ENCODE measurements at regions not wholly inside any gene's neighbourhood (a gene's known extent, or its start where the extent isn't known, plus 50 kb on each side); places are given as distances from the start of the nearest gene placed in this dataset.
"Not testable (repeated sequence)": the region's sequence is repeated elsewhere in the genome, so short reads cannot be mapped to it uniquely, and the experiment has no call there.

DNA sequence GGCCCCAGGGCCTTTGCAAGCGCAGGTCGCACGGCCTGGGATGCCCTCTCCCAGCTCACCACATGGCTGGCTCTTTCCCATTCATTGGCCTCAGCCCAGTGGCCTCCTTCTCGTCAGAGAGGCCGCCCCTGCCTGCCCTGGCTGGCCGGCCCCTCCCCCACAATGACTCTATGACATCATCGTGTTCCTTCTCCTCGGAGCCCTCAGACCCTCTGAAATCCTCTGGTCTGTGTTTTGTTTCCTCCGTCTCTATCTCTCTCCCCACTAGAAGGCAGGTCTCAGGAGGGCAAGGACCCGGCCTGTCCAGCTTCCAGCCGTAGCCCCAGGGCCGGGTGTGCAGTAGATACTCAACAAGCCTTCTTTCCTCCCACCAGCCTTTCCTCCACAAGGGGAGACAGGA lies 164.8 kb upstream of the FOXF1 start:
- no peak for DNase-seq (ENCODE audit: low spot score)

DNA sequence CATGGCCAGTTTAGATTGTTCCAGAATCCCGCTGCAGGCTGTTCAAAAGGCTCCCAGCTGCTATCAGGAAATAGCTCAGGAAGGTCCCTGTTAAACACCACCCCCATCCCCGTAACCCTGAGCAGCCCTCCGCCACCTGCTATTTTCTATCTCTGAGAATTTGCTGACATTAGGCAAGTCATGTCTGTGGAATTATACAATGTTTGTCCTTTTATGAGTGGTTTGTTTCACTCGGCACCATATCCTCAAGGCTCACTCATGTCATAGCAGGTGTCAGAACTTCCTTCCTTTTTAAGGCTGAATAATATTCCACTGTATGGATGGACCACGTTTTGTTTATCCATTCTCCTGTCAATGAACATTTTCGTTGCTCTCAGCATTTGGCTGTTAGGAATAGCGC lies 164.3 kb upstream of the FOXF1 start:
- no peak for DNase-seq (ENCODE audit: low spot score)

DNA sequence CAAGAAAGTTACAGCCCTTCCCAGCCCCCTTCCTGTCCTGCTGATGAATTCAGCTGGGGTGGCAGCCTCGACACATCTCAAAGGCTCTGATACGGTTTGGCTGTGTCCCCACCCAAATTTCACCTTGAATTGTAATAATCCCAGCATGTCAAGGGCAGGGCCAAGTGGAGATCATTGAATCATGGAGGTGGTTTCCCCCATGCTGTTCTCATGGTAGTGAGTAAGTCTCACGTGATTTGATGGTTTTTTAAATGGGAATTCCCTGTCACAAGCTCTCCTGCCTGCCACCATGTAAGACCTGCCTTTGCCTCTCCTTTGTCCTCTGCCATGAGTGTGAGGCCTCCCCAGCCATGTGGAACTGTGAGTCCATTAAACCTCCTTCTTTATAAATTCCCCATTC lies 163.2 kb upstream of the FOXF1 start:
- DNase-seq (ENCODE audit: low spot score), result no peak

DNA sequence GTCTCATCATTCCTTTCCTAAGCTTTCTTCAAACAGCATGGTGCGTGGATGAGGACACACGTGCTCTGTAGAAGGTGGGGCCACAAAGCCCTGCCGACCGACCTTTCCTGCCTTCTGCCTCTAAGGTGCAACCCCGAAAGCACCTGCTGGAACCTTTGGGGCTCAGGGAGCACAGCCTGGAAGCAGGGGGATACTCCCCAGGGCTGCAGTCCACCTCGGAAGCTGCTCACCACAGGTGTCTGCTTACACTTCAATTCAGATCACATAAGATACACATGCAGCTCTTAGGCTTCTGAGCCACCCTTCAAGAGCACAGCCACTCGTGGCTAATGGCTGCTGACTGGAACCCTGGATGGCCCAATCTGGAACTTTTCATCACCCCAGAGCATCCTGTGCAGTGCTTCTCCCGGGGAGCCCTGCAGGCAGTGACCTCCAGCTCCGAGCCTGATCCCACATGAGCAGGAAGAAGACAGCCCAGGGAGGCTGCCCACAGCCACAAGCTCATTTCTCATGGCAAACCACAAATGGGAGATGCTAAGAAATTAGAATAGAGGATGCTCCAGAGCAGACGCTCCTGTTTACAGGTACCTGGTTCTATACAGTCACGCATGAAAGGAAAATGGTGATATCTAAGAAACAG lies 162.3 kb upstream of the FOXF1 start:
- DNase-seq (ENCODE audit: low spot score), result no peak

DNA sequence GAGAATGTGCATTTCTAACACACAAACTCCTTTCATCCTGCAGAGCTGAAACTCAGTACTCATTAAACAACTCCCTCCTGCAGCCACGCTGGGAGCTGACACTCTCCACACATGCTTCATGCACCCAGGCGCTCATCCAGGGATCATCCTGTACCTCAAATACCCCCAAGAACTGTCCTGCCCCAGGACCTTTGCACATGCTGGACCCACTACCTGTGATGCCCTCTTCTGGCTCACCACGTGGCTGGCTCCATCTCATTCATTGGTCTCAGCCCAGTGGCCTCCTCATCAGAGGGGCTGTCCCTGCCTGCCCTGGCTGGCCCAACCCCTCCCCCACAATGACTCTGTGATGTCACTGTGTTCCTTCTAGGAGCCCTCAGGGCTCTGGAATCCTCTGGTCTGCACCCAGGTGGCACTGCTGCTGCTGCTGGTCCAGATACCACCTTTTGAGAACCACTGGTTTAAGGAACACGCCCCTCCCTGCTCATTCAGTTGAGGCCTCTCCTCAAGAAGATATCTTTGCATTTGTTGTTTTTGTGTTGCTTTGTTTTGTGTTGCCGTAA lies 160.9 kb upstream of the FOXF1 start:
- no peak for DNase-seq (ENCODE audit: low spot score)

DNA sequence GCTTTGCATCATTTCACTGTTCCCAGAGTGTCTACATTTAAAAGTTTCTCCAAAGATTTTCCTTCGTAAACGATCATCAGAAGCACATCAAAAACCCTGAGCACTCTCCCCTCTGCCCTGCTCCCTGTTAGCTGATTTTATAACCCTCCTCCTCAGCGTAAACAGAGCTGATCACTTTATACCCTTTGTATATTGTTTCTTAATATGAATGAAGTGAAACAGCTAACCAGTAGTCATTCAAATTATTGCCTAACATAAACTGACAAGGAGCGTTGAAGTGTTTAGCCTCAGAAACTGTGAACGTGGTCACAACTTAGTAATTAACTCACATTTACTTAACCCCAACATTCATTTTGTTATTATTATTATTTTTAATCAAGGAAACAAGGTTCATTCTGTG lies 160.0 kb upstream of the FOXF1 start:
- no peak for DNase-seq (ENCODE audit: low spot score)

DNA sequence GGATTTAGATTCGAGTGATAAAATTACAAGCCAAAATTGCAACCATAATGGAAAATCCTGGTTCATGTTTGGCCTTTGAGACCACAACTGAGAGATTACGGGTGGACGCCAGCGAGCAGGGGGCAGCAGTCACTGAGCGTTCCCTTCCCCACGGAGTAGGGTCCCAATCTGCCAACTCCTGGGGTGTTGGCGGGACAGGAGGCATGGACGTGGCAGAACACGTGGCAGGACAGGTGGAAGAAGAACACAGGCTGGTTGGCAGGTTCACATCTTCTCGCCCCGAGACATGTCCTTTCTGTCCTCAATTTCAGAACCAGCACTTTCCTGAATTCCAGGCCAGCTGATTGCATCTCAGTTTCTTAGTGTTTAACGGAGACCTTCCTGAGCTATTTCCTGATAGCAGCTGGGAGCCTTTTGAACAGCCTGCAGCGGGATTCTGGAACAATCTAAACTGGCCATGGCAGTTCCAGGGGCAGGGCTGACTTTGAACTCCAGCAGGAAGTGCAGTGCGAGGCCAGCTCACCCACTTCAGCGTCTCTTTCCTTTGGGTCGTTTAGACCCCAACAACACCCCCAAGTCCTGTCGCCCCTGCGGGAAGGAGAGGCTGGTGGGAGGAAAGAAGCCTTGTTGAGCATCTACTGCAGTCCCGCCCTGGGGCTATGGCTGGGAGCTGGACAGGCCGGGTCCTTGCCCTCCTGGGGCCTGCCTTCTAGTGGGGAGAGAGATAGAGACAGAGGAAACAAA lies 159.1 kb upstream of the FOXF1 start:
- no peak for DNase-seq (ENCODE audit: low spot score)

DNA sequence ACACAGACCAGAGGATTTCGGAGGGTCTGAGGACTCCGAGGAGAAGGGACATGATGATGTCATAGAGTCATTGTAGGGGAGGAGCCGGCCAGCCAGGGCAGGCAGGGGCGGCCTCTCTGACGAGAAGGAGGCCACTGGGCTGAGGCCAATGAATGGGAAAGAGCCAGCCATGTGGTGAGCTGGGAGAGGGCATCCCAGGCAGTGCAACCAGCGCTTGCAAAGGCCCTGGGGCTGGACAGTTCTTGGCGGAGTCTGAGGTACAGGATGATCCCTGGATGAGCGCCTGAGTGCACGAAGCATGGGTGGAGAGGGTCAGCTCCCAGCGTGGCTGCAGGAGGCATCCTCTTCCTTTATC lies 158.6 kb upstream of the FOXF1 start:
- DNase-seq (ENCODE audit: low spot score), result not testable (repeated sequence)

DNA sequence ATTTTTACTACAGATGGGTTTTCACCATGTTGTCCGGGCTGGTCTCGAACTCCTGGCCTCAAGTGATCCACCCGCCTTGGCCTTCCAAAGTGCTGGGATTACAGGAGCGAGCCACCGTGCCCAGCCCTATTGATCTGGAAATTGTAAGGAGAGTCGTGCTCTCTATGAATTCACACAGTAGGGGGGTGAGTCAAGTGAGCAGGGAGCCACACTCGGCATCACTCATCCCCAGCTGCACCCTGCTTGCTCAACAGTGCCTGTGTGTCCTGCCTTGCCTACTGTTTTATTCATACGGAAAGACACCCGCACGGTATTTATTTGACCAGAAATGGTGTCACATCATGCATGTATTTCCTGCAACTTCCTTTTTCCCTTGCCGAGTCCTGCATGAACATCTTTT lies 157.2 kb upstream of the FOXF1 start:
- DNase-seq (ENCODE audit: low spot score), result no peak

DNA sequence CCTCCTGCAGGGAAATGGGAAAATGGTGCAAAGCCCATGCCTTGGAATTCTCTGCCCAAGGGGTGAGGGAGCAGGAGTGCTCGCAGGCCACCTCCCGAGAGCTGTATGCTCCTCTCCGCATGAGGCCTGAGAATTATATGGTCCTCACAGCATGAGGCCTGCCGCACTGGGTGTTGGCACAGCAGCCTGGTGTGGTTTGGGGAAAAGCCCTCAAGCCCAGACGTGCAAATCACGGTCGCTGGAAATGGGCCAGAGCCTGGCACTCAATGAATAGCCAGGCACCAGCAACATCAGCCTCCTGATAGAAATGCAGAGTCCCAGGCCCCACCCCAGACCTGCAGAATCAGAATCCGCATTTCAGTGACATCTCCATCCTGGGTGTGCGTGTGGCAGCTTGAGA lies 156.4 kb upstream of the FOXF1 start:
- DNase-seq (ENCODE audit: low spot score), result no peak

DNA sequence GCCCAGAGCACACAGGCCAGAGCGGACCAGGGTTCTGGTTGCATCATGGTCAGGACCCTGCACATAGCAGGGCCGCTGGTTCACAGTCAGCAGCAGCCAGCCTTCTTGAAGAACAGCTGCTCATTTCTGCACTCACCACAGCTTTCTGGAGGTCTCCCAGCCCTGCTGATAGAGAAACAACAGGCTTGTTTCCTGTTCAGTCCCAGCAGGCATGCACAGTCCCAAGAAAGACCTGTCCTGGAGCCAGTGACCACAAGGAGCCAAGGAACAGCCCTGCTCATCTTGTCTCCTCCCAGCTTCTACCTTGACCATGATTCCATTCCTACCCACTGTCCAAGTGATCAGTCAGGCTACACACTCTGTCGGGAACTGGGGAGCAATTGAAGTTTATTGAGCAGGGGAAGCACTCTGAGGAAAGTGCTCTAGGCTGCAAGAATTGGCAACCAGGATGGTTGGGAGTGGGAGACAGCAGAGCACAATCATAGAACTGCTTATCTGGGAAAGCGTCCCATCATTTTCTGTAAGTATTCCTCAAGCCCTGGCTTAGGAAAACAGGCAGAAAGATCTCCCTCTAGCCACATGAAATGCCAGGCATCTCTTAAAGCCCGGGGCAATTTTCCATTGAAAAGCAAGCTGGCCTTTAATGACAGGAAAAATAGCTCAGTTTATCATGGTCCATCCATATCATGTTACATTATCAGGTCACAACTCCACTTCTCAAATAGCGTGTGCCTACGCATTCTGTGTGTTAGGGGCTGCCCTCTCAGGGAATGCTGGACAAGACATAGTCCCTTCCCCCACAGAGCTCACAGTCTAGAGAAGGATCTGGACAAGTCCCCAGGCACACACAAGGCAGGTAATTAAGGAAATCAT lies 155.4 kb upstream of the FOXF1 start:
- no peak for DNase-seq (ENCODE audit: low spot score)

DNA sequence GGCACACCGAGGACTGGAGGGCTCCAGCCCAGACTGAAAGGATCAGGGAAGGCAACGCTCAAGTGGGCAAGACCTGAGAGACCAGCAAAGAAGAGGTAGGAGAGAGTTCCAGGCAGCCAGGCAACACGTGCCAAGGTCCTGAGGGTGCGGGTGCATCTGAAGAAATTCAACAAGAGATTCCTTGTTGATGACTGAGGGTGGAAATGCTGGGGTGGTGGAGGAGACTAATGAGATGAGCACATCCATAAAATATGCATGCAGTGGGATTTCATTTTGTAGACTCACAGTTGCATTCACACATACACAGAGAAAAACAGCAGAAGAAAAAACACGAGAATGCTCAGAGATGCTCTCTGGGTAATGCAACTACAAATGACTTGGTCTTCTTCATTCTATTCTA lies 154.8 kb upstream of the FOXF1 start:
- no peak for DNase-seq (ENCODE audit: low spot score)

DNA sequence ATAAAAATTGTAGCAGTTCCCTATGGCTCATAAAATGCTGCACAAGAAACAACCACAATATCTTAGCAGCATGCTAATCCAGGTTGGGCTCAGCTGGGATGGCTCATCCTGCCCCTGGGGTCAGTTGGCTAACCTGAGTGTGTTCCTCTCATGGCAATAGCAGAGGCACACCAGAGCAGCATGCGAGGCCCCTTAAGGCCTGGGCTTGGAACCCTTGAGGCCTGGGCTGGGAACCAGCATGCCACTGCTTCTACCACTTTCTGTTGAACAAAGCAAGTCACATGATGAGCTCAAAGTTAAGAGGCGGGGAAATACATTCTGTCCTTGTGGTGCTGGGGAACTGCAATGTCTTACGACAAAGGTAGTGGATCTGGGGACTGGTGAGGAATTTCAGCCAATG lies 154.4 kb upstream of the FOXF1 start:
- DNase-seq (ENCODE audit: low spot score), result no peak

DNA sequence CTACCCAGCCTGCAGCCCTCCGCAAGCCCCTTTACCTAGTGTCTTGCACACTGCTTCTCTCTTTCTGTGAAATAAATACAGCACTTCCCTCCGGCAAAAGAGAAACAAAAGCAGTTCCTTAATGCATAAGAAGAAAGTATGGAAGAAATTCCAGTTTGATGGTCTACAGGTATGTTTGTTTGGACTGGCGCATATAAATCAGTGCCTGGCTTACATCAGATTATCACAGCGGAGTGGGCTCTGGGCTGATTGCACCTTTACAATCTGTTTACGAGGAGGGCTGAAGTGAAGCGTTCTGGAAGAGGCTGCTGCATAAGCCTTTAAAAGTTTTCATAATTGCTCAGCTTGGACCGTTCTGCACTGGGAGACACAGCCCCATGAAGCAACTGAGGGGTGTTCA lies 153.5 kb upstream of the FOXF1 start:
- no peak for DNase-seq (ENCODE audit: low spot score)

DNA sequence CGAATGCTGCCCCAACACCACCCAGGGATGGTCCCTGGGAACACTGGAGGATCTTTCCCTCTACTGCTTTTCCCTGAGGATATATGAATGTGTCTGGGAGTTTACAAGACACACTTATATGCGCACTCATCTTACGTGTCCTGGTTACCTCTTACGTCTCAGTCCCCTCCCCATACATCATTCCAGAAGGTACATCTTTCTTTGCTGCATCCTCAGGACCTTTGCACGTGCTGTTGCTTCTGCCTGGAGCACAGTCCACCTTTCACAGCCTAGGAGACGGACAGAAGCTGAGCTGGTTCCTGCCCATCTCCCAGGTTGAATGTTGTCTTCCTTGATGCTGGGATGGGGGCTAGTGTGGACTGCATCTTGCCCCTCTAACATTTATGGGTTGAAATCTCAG lies 153.0 kb upstream of the FOXF1 start:
- no peak for DNase-seq (ENCODE audit: low spot score)

DNA sequence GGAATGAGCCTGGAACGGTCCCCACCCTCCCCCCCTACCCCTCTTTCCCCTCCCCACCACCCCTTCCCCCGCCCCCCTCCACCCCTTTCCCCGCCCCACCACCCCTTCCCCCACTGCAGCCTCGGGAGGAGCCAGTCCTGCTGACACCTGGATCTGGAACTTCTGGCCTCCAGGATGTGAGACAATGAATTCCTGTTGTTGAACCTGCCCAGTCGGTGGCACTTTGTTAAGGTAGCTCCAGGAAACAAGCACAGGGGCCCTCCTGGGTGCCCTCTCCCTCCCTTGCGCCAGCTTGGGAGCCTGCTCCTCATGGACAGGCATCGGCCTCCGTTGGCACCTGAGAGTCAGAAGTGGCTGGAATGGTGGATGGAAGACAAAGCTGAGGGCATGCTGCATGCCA lies 152.4 kb upstream of the FOXF1 start:
- DNase-seq (ENCODE audit: low spot score), result no peak

DNA sequence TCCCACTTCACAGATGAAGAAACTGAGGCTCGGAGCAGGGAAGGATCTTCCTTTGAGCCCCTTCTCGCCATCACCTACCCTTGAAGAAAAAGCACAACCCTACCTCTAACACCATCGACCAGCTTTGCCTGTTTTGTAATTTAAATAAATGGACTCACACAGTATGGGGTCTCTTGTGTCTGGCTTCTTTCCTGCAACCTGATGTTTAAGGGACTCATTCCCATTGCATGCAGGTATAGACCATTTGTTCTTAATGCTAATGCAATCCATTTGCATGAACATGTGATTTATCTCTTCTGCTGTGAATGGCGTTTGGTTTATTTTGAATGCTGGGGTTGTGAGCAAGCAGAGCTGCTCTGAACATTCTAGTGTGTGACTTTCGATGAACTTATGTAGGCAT lies 150.8 kb upstream of the FOXF1 start:
- DNase-seq (ENCODE audit: low spot score), result no peak

DNA sequence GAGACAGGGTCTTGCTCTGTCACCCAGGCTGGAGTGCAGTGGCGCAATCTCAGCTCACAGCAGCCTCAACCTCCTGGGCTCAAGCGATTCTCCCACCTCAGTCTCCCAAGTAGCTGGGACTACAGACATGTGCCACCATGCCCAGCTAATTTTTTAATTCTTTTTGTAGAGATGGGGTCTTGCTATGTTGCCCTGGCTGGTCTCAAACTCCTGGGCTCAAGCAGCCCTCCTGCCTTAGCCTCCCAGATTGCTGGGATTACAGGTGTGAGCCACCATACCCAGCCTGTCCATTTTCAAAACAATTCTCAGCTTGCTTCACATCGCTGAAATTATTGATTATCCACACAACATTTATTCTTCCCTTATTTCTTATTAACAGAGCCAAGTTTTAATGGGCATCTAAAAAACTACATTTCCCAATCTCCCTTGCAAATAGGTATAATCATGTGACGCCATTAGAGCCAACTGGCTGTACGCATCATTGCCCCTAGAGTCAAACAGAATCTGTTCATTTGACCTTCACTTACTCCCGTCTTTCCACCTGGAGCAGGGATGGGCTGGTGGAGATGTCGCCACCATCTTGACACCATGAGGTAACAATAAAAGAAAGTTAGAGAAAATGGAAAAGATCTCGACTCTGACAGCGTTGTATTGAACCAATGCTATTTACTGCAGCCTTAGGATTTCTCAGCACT lies 148.0 kb upstream of the FOXF1 start:
- DNase-seq (ENCODE audit: low spot score), result no peak

DNA sequence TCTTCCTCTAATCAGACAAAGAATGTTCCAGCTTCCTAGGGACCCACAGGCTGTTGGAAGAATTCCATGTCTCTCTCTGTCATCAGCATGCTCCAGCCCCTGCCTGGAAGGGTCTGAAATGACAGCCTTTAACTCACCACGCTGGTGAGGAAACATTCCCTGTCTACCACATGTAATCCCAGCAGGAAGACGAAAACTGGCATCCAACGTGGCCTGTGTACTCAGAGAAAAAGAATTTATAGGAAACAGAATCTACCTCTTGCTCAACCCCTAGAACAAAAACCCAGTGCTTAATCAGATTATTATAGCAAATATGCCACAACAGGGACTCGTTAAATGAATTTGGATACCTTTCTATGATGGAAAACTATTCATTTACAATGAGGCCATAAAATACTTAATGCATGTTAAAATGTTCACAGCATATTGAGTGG lies 147.3 kb upstream of the FOXF1 start:
- no peak for DNase-seq (ENCODE audit: low spot score)

DNA sequence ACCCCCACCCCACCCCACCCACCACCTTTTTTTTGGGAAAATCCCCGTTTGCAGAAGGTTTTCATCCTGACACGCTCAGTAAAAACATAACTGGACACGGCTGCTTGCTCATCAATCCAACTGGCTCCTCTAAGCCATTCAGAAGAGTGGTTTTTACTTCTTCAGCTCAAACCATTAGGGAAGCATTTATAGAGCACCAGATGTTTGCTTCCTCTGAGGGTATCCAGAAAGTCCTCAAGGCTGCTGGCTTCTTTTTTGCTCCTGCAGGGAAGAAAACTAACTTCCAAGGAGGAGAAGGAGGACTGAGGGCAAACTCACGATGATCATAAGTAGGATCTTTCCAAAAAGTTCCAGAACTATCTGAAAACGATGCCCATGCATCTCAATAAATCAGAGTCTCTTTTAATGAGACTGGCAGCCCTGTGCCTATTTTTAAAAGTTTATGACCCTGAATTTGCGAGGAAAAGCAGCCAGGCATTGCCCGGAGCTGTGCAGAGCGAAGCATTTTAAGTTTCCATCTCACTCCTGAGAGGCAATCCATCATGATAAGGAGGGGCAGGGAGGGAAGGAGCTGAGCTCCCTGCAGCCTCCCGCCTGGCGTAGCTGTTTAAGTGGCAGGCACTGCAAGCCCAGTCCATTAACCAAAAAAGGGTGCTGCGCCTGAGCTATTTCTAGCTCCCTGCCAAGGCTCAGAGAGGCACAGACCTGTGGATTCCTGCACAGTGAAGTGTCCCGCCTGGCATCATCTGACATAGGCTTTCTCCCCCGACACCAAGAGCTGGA lies 146.3 kb upstream of the FOXF1 start:
- DNase-seq (ENCODE audit: low spot score), result no peak

DNA sequence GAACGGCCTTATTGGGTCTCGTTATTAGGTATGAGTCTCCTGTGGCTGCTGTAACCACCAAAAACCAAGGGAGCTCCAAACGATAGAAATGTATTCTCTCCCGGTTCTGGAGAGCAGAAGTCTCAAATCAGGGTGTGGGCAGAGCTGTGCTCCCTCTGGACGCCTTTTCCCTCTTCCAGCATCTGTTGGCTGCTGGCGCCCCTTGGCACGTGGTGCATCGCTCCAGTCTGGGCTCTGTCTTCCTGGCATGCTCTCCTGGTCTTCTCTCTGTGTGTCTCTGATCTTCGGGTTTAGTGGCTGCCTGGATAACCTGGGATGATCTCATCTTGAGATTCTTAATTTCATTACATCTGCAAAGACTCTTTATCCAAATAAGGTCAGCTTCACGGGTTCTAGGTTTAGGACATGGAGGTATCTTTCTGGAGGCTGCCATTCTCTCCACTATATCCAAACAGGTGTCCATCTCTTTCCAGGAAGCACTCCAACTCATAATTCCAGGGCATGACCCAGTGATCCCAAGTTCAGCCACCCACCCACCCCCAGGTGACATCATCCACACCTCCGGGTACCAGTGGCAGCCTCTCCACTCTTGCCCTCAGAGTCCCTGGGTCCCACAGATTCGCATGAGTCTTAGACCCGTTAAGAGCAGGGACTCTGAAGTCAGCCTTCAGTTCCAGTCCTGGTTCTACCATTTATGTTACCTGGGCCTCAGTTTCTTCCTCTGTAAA lies 145.5 kb upstream of the FOXF1 start:
- no peak for DNase-seq (ENCODE audit: low spot score)
